ENCODE measurements at regions not wholly inside any gene's neighbourhood (a gene's known extent, or its start where the extent isn't known, plus 50 kb on each side); places are given as distances from the start of the nearest gene placed in this dataset.
"Not testable (repeated sequence)": the region's sequence is repeated elsewhere in the genome, so short reads cannot be mapped to it uniquely, and the experiment has no call there.

DNA sequence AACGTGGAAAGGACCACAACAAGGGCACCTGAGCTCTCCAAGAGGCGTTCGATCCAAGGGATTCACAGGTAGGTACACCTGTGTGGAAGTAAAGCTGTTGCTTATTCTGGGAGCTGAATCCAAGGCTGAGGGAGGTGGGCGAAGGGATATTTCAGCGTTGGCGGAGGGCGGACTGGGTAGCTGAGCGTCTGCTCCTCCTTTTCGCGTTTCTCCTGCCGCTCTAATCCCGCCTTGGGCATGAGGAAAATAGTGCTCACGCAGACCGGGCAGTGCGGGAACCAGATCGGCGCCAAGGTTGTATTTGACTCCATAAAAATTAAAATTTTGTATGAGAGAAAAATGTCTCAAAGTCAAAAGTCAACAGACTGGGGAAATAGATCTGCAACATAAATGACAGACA is 3966.2 kb upstream of the OR11H1 start:
- in situ Hi-C loops (cut with MboI; ENCODE audit: low pct_ligation_motif_present in 1 of 4, low pct_unique_long_range_greater_than_20kb in 1 of 4, low sequenced_read_pairs in 3 of 4); H3K4me3 ChIP-seq; H3K4me1 ChIP-seq; H3K36me3 ChIP-seq; H3K27me3 ChIP-seq; intact Hi-C loops (cut with DNase I; ENCODE audit: low total_unique reads); DNase-seq; H3K27ac ChIP-seq: not testable (repeated sequence)
- 75 to 78% methylated on average over 17 of the region's 17 CpGs for WGBS, 2 donors (ENCODE audit: low coverage in 1 of 2)
- H3K9me3 ChIP-seq = peaks cover 17 to 28% of the 10 kb centered on the region in 2 donors

DNA sequence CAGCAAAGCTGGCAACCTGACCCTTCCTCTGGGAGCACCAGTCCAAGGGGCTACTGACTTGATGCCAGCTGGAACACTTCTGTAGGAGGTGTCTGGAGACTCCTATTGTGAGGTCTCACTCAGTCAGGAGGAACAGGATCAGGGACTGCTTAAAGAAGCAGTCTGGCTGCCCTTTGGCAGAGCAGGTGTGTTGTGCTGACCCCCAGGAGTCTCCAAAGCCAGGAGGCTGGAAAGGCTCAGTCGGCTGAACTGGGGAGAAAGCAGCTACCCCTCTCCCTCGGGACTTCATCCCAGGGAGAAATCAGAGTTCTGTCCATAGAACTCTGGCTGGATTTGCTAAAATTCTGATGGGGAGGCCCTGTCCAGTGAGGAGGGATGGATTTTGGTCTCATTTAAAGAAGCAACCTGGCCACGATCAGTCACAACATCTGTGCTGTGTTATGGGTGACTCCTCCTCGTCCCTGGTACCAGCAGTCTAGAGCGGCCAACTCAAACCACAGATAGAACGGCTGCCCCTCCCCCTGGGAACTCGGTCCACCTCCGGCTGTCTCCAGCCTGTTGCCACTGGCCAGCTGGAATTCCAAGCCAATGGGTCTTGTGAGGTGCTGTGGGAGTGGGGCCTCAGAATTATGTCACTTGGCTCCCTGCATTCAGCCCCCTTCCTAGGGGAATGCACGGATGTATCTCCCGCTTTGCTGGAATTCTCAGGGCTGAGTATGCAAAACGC is 3959.0 kb upstream of the OR11H1 start:
- H3K4me1 ChIP-seq; H3K27ac ChIP-seq; H3K36me3 ChIP-seq; in situ Hi-C loops (cut with MboI; ENCODE audit: low pct_ligation_motif_present in 1 of 4, low pct_unique_long_range_greater_than_20kb in 1 of 4, low sequenced_read_pairs in 3 of 4); H3K27me3 ChIP-seq; H3K4me3 ChIP-seq; DNase-seq; intact Hi-C loops (cut with DNase I; ENCODE audit: low total_unique reads): not testable (repeated sequence)
- 21 to 85% methylated on average over 3 to 11 of the region's 11 CpGs for WGBS, 2 donors (ENCODE audit: low coverage in 1 of 2)
- H3K9me3 ChIP-seq = peaks cover 25 to 39% of the 10 kb centered on the region in 2 donors

- H3K36me3 ChIP-seq; in situ Hi-C loops (cut with MboI; ENCODE audit: low pct_ligation_motif_present in 1 of 4, low pct_unique_long_range_greater_than_20kb in 1 of 4, low sequenced_read_pairs in 3 of 4); H3K4me3 ChIP-seq; H3K27me3 ChIP-seq; H3K27ac ChIP-seq; H3K4me1 ChIP-seq; DNase-seq; intact Hi-C loops (cut with DNase I; ENCODE audit: low total_unique reads): not testable (repeated sequence)
- WGBS, 2 donors (ENCODE audit: low coverage in 1 of 2) = 56 to 65% methylated on average over 2 to 5 of the region's 5 CpGs
- peaks cover 25 to 38% of the 10 kb centered on the region in 2 donors for H3K9me3 ChIP-seq
Observed at GRCh38 chr22:11569564-11569940, 3958.4 kb upstream of the OR11H1 start.

GRCh38 chr22:11573154-11573553 is 3954.8 kb upstream of the OR11H1 start:
- in situ Hi-C loops (cut with MboI; ENCODE audit: low pct_ligation_motif_present in 1 of 4, low pct_unique_long_range_greater_than_20kb in 1 of 4, low sequenced_read_pairs in 3 of 4); H3K4me3 ChIP-seq; H3K27ac ChIP-seq; intact Hi-C loops (cut with DNase I; ENCODE audit: low total_unique reads); H3K36me3 ChIP-seq; DNase-seq; H3K4me1 ChIP-seq; H3K27me3 ChIP-seq: not testable (repeated sequence)
- WGBS, 2 donors (ENCODE audit: low coverage in 1 of 2) = 60 to 74% methylated on average over 6 of the region's 6 CpGs
- H3K9me3 ChIP-seq = peaks cover 47 to 49% of the 10 kb centered on the region in 2 donors

- intact Hi-C loops (cut with DNase I; ENCODE audit: low total_unique reads); H3K36me3 ChIP-seq; H3K27me3 ChIP-seq; H3K27ac ChIP-seq; in situ Hi-C loops (cut with MboI; ENCODE audit: low pct_ligation_motif_present in 1 of 4, low pct_unique_long_range_greater_than_20kb in 1 of 4, low sequenced_read_pairs in 3 of 4); H3K4me1 ChIP-seq; DNase-seq; H3K4me3 ChIP-seq: not testable (repeated sequence)
- whole genome bisulfite sequencing, 2 donors (ENCODE audit: low coverage in 1 of 2) = 81 to 84% methylated on average over 10 to 14 of the region's 14 CpGs
- H3K9me3 ChIP-seq = peaks cover 40 to 53% of the 10 kb centered on the region in 2 donors
Observed at GRCh38 chr22:11574231-11574630, 3953.8 kb upstream of the OR11H1 start.

DNA sequence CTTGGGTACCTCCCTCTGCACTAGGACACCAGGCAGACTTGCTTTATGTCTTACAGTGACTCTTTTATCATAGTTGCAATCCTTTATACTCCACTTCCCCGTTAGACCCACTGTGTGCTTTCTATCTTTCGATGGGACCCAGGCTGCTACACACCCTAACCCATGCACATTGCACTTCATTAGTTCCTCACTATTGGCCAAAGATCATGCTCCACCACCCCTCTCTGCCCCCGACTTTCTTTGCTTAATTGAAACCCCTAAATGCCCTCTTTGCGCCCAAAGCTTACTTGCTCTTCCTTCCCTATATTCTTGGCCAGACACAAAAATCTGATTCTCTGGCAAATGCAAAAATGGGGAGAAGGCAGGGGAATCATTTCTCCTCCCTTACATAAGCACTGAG is 3953.3 kb upstream of the OR11H1 start:
- intact Hi-C loops (cut with DNase I; ENCODE audit: low total_unique reads); in situ Hi-C loops (cut with MboI; ENCODE audit: low pct_ligation_motif_present in 1 of 4, low pct_unique_long_range_greater_than_20kb in 1 of 4, low sequenced_read_pairs in 3 of 4); H3K27ac ChIP-seq; H3K27me3 ChIP-seq; H3K4me3 ChIP-seq; DNase-seq; H3K36me3 ChIP-seq; H3K4me1 ChIP-seq: not testable (repeated sequence)
- peaks cover 40 to 49% of the 10 kb centered on the region in 2 donors for H3K9me3 ChIP-seq
- 38 to 50% methylated on average over 4 of the region's 4 CpGs for WGBS, 2 donors (ENCODE audit: low coverage in 1 of 2)

DNA sequence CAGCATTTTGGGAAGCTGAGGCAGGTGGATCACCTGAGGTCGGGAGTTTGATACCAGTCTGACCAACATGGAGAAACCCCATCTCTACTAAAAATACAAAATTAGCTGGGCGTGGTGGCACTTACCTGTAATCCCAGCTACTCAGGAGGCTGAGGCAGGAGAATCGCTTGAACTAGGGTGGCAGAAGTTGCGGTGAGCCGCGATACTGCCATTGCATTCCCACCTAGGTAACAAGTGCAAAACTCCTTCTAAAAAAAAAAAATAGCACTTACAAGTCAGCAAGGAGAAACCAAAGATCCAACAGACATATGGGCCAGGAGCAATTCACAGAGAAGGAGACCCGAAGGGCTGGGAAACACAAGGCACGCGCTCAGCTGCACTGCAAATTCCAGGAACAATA is 3951.3 kb upstream of the OR11H1 start:
- H3K27me3 ChIP-seq; H3K36me3 ChIP-seq; intact Hi-C loops (cut with DNase I; ENCODE audit: low total_unique reads); in situ Hi-C loops (cut with MboI; ENCODE audit: low pct_ligation_motif_present in 1 of 4, low pct_unique_long_range_greater_than_20kb in 1 of 4, low sequenced_read_pairs in 3 of 4); DNase-seq; H3K4me1 ChIP-seq; H3K27ac ChIP-seq; H3K4me3 ChIP-seq: not testable (repeated sequence)
- 64 to 70% methylated on average over 7 to 9 of the region's 9 CpGs for WGBS, 2 donors (ENCODE audit: low coverage in 1 of 2)
- H3K9me3 ChIP-seq = peaks cover 32 to 54% of the 10 kb centered on the region in 2 donors

DNA sequence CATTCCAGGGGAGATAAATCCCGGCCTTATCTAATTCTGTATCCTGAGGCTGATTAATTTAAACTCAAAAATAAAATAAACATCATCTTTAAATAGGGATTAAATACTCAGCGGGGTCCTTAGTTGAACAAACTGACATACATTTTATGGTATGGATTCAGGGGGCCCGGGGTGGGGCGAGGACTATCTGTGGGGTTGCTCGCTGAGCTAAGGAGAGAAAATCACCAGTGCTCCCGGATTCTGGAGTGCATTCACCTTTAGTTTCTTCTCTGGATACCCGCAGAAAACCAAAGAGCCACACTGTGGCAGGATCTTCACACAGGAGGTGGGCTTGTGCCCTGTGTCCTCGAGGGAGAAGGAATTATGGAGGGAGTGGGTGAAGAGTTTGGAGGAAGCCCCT is 3949.9 kb upstream of the OR11H1 start:
- H3K36me3 ChIP-seq; H3K4me3 ChIP-seq; H3K27me3 ChIP-seq; intact Hi-C loops (cut with DNase I; ENCODE audit: low total_unique reads); H3K4me1 ChIP-seq; DNase-seq; in situ Hi-C loops (cut with MboI; ENCODE audit: low pct_ligation_motif_present in 1 of 4, low pct_unique_long_range_greater_than_20kb in 1 of 4, low sequenced_read_pairs in 3 of 4); H3K27ac ChIP-seq: not testable (repeated sequence)
- H3K9me3 ChIP-seq = peaks cover 37 to 46% of the 10 kb centered on the region in 2 donors
- 51 to 57% methylated on average over 8 of the region's 8 CpGs for WGBS, 2 donors (ENCODE audit: low coverage in 1 of 2)

GRCh38 chr22:11578551-11578950 is 3949.4 kb upstream of the OR11H1 start:
- not testable (repeated sequence) for H3K4me3 ChIP-seq, H3K27ac ChIP-seq

DNA sequence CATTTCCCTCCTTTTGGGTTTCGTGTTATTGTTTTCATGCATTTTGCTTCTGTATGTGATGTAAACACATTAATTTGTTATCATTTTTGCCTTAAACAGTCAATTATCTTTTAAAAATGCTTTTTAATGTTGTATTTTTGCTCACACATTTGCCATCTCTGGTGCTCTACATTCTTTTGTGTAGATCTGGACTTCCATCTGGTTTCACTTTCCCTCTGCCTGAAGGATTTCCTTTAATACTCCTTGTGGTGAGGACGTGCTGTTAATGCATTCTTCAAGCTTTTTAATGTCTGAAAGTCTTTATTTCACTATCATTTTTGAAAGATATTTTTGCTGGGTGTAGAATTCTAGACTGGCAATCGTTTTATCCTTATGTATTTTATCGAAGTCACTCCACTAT is 3945.9 kb upstream of the OR11H1 start:
- in situ Hi-C loops (cut with MboI; ENCODE audit: low pct_ligation_motif_present in 1 of 4, low pct_unique_long_range_greater_than_20kb in 1 of 4, low sequenced_read_pairs in 3 of 4); H3K27me3 ChIP-seq; H3K4me1 ChIP-seq; H3K27ac ChIP-seq; DNase-seq; H3K4me3 ChIP-seq; intact Hi-C loops (cut with DNase I; ENCODE audit: low total_unique reads); H3K36me3 ChIP-seq: not testable (repeated sequence)
- H3K9me3 ChIP-seq = peaks cover 29 to 52% of the 10 kb centered on the region in 2 donors
- WGBS, 2 donors (ENCODE audit: low coverage in 1 of 2) = 48 to 50% methylated on average over 4 of the region's 4 CpGs

More at GRCh38 chr22:11578551-11578950, 3949.4 kb upstream of the OR11H1 start:
- intact Hi-C loops (cut with DNase I; ENCODE audit: low total_unique reads); DNase-seq; H3K4me1 ChIP-seq; H3K36me3 ChIP-seq; in situ Hi-C loops (cut with MboI; ENCODE audit: low pct_ligation_motif_present in 1 of 4, low pct_unique_long_range_greater_than_20kb in 1 of 4, low sequenced_read_pairs in 3 of 4); H3K27me3 ChIP-seq: not testable (repeated sequence)
- peaks cover 41 to 48% of the 10 kb centered on the region in 2 donors for H3K9me3 ChIP-seq
- 27 to 49% methylated on average over 2 to 3 of the region's 3 CpGs for WGBS, 2 donors (ENCODE audit: low coverage in 1 of 2)

- in situ Hi-C loops (cut with MboI; ENCODE audit: low pct_ligation_motif_present in 1 of 4, low pct_unique_long_range_greater_than_20kb in 1 of 4, low sequenced_read_pairs in 3 of 4) = not testable (repeated sequence)
Observed at GRCh38 chr22:11584231-11584630, 3943.8 kb upstream of the OR11H1 start.

More at GRCh38 chr22:11584231-11584630, 3943.8 kb upstream of the OR11H1 start:
- H3K4me1 ChIP-seq; intact Hi-C loops (cut with DNase I; ENCODE audit: low total_unique reads); H3K27me3 ChIP-seq; H3K27ac ChIP-seq; H3K36me3 ChIP-seq; H3K4me3 ChIP-seq; DNase-seq: not testable (repeated sequence)
- peaks cover 39 to 42% of the 10 kb centered on the region in 2 donors for H3K9me3 ChIP-seq
- WGBS, 2 donors (ENCODE audit: low coverage in 1 of 2) = 19 to 30% methylated on average over 4 of the region's 4 CpGs
